Keratinocyte (primary cell): ENCODE measurements at regions not wholly inside any gene's neighbourhood (a gene's known extent, or its start where the extent isn't known, plus 50 kb on each side); places are given as distances from the start of the nearest gene placed in this dataset.

Source experiments
- DNase-seq: peaks from one replicate; pipeline ENCODE4 v3.0.0-alpha.2; 2011; ENCODE audit warnings: low read depth, missing footprints, low spot score
- FAIRE-seq: peaks from 2 replicates; lab custom pipeline; 2011; peaks lifted over from hg19 to GRCh38; lab: Jason Lieb, UNC
- H2AFZ ChIP-seq: 2 replicates; pipeline ENCODE4 v1.6.0; 2012; ENCODE audit warnings: low read length, control low read depth, inconsistent platforms; ENCODE audit not compliant: control insufficient read depth
- H3K27ac ChIP-seq: 2 replicates; pipeline ENCODE4 v1.5.1; 2011; ENCODE audit warnings: low read length; ENCODE audit not compliant: control insufficient read depth, insufficient read depth
- H3K27me3 ChIP-seq: 3 replicates; pipeline ENCODE4 v1.6.0; 2011; ENCODE audit warnings: low read length; ENCODE audit not compliant: control insufficient read depth, insufficient read depth; ENCODE audit errors: extremely low read depth
- H3K36me3 ChIP-seq, 2 experiments: 2 replicates in 1 of 2; 3 replicates in 1 of 2; pipeline ENCODE4 v1.5.1; 2011; ENCODE audit warnings: low read length in 2 of 2, mild to moderate bottlenecking in 1 of 2; ENCODE audit not compliant: control insufficient read depth in 2 of 2, insufficient read depth in 2 of 2; ENCODE audit errors: extremely low read depth in 1 of 2
- H3K4me1 ChIP-seq: 3 replicates; pipeline ENCODE4 v1.5.1; 2011; ENCODE audit warnings: low read length; ENCODE audit not compliant: control insufficient read depth, insufficient read depth; ENCODE audit errors: extremely low read depth
- H3K4me2 ChIP-seq: 3 replicates; pipeline ENCODE4 v1.6.0; 2011; ENCODE audit warnings: low read depth, low read length; ENCODE audit not compliant: control insufficient read depth, insufficient read depth; ENCODE audit errors: extremely low read depth
- H3K4me3 ChIP-seq, 3 experiments: fragments of 200-600 bp in 1 of 3; sonication (generic) in 1 of 3; 2 replicates in 2 of 3; 3 replicates in 1 of 3; pipeline ENCODE4 v1.5.1; 2011 to 2016; ENCODE audit warnings: low read length in 3 of 3, mild to moderate bottlenecking in 3 of 3, control low read depth in 2 of 3, inconsistent platforms in 1 of 3, low read depth in 1 of 3, mixed read lengths in 1 of 3, mixed run types in 1 of 3, moderate library complexity in 1 of 3; ENCODE audit not compliant: control insufficient read depth in 2 of 3, insufficient read depth in 2 of 3; ENCODE audit errors: extremely low read depth in 1 of 3
- H3K79me2 ChIP-seq: 2 replicates; pipeline ENCODE4 v1.6.0; 2012; ENCODE audit warnings: low read length; ENCODE audit not compliant: control insufficient read depth, insufficient read depth
- H3K9ac ChIP-seq: 3 replicates; pipeline ENCODE4 v1.6.0; 2011; ENCODE audit warnings: low read length; ENCODE audit not compliant: control insufficient read depth, insufficient read depth; ENCODE audit errors: extremely low read depth
- H3K9me1 ChIP-seq: 3 replicates; pipeline ENCODE4 v1.6.0; 2011; ENCODE audit warnings: low read length; ENCODE audit not compliant: control insufficient read depth, insufficient read depth; ENCODE audit errors: extremely low read depth
- H3K9me3 ChIP-seq: 2 replicates; pipeline ENCODE4 v1.5.1; 2012; ENCODE audit warnings: low read depth, low read length; ENCODE audit not compliant: control insufficient read depth
- H4K20me1 ChIP-seq: 3 replicates; pipeline ENCODE4 v1.6.0; 2011; ENCODE audit warnings: low read length; ENCODE audit not compliant: control insufficient read depth, insufficient read depth; ENCODE audit errors: extremely low read depth
- CTCF ChIP-seq, 3 experiments: IDR thresholded peaks in 1 of 3; conservative IDR thresholded peaks in 1 of 3; optimal IDR thresholded peaks in 1 of 3; 2 replicates in 2 of 3; 3 replicates in 1 of 3; pipeline versions ENCODE3 to v1.5.1; 2011; ENCODE audit warnings: low read length in 3 of 3, mild to moderate bottlenecking in 3 of 3, moderate library complexity in 2 of 3, control low read depth in 1 of 3, inconsistent platforms in 1 of 3; ENCODE audit not compliant: insufficient read depth in 2 of 3; ENCODE audit errors: extremely low read depth in 1 of 3
- EZH2 ChIP-seq: IDR thresholded peaks from one replicate; pipeline ENCODE4 v1.6.1; 2012; ENCODE audit warnings: inconsistent platforms, mild to moderate bottlenecking, low read length, moderate library complexity
- dilution Hi-C: fragments of 300-500 bp; cut with MboI; formaldehyde crosslinking; loops from one replicate; pipeline ENCODE4 v1.7.0; 2020; ENCODE audit warnings: low sequenced_read_pairs; ENCODE audit not compliant: extremely low pct_ligation_motif_present

GRCh38 chr6:135622081-135622480 is 124.5 kb upstream of the AHI1 start:
- H3K4me1 ChIP-seq, result no peaks in the 10 kb centered on the region
- TF ChIP-seq CTCF (optimal IDR thresholded peaks at IDR 0.05 in 1 of 3, IDR thresholded peaks at IDR 0.05 in 1 of 3, conservative IDR thresholded peaks at IDR 0.05 in 1 of 3; ENCODE audit: extremely low read depth in 1 of 3, insufficient read depth in 2 of 3, low read length in 3 of 3), result no peak
- TF ChIP-seq EZH2, result no peak
- no peak overlapping the region for H3K27ac ChIP-seq
- no peaks in the 10 kb centered on the region for H3K9me1 ChIP-seq
- FAIRE-seq (no peak), DNase-seq (no peak)
- H2AFZ ChIP-seq, result no peak overlapping the region
- no peaks in the 10 kb centered on the region for H3K27me3 ChIP-seq
- no peaks in the 10 kb centered on the region for H3K79me2 ChIP-seq
- no peak overlapping the region for H3K4me2 ChIP-seq
- H3K9me3 ChIP-seq, result no peaks in the 10 kb centered on the region
- no peaks in the 10 kb centered on the region for H3K36me3 ChIP-seq
- no peaks in the 10 kb centered on the region for H4K20me1 ChIP-seq
- dilution Hi-C loops, result no loop called here
- H3K9ac ChIP-seq, result no peak overlapping the region
- H3K4me3 ChIP-seq, result no peak overlapping the region

- dilution Hi-C loops, result no loop called here
- no peak overlapping the region for H3K4me3 ChIP-seq
- H2AFZ ChIP-seq, result no peak overlapping the region
- no peaks in the 10 kb centered on the region for H4K20me1 ChIP-seq
- no peaks in the 10 kb centered on the region for H3K27me3 ChIP-seq
- TF ChIP-seq CTCF (optimal IDR thresholded peaks at IDR 0.05 in 1 of 3, IDR thresholded peaks at IDR 0.05 in 1 of 3, conservative IDR thresholded peaks at IDR 0.05 in 1 of 3; ENCODE audit: extremely low read depth in 1 of 3, insufficient read depth in 2 of 3, low read length in 3 of 3) (no peak), EZH2 (no peak)
- H3K36me3 ChIP-seq, result no peaks in the 10 kb centered on the region
- FAIRE-seq, result no peak
- H3K4me2 ChIP-seq, result no peak overlapping the region
- H3K9me1 ChIP-seq, result no peaks in the 10 kb centered on the region
- no peak for DNase-seq
- no peaks in the 10 kb centered on the region for H3K4me1 ChIP-seq
- no peaks in the 10 kb centered on the region for H3K9me3 ChIP-seq
- no peaks in the 10 kb centered on the region for H3K79me2 ChIP-seq
- H3K27ac ChIP-seq, result no peak overlapping the region
- no peak overlapping the region for H3K9ac ChIP-seq
Observed at GRCh38 chr6:135623979-135624378, 126.4 kb upstream of the AHI1 start.
